ENCODE measurements at regions not wholly inside any gene's neighbourhood (a gene's known extent, or its start where the extent isn't known, plus 50 kb on each side); places are given as distances from the start of the nearest gene placed in this dataset.
"Not testable (repeated sequence)": the region's sequence is repeated elsewhere in the genome, so short reads cannot be mapped to it uniquely, and the experiment has no call there.

DNA sequence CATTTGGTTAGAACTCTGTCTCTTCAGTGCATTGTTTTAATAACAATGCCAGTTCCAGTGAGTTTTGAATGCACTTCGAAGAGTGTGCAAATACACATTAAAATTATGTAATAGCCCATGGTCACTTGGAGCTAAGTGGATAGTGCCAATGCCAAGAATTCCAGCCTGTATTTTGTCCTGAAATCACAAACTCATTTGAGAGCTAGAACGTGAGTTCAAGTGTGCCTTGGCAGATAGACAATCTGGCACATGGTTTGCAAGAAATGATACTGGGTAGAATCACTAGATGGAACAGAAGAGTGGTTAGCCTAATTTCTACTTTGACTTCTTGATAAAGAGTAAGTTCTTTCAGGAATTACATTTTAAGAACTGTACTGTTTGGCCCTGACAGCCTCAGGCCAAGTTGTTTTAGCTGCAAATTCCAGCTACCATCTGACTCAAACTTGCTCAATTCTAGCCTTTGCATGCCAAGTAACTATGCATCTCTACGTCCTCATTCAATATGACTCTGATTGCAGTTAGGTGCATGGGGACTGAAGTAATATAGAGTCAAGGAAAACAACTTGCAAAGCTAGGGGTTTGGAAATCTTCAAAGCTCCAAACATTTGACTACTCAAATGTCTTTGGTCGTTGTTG lies 131.9 kb upstream of the SMIM31 start:
- H3K27me3 Mint-ChIP-seq = no peaks in the 10 kb centered on the region
- CTCF ChIA-PET = interaction anchor here (0.6 kb wide), 1 partner anchor 110 kb away, joined by 3 read pairs; no protein-coding TSS in a partner anchor
- H3K4me1 Mint-ChIP-seq = no peaks in the 10 kb centered on the region
- H3K4me3 Mint-ChIP-seq = no peak overlapping the region
- POLR2A ChIA-PET = no interaction called here
- H3K9me3 Mint-ChIP-seq (ENCODE audit: low read depth) = peaks cover 5% of the 10 kb centered on the region
- H3K27ac Mint-ChIP-seq = no peak overlapping the region
- ATAC-seq = no peak
- DNase-seq = no peak
- intact Hi-C loops (cut with DNase I, micrococcal nuclease) = no loop called here
- H3K36me3 Mint-ChIP-seq (ENCODE audit: low read depth) = no peaks in the 10 kb centered on the region

GRCh38 chr4:164623099-164623498 lies 130.8 kb upstream of the SMIM31 start:
- intact Hi-C loops (cut with DNase I, micrococcal nuclease) = no loop called here
- no peak for ATAC-seq
- H3K4me3 Mint-ChIP-seq = no peak overlapping the region
- DNase-seq = no peak
- peaks cover 5% of the 10 kb centered on the region for H3K9me3 Mint-ChIP-seq (ENCODE audit: low read depth)
- H3K36me3 Mint-ChIP-seq (ENCODE audit: low read depth) = no peaks in the 10 kb centered on the region
- ChIA-PET POLR2A (no interaction called here), CTCF (no interaction called here)
- no peak overlapping the region for H3K27ac Mint-ChIP-seq
- no peaks in the 10 kb centered on the region for H3K27me3 Mint-ChIP-seq
- H3K4me1 Mint-ChIP-seq = no peaks in the 10 kb centered on the region

DNA sequence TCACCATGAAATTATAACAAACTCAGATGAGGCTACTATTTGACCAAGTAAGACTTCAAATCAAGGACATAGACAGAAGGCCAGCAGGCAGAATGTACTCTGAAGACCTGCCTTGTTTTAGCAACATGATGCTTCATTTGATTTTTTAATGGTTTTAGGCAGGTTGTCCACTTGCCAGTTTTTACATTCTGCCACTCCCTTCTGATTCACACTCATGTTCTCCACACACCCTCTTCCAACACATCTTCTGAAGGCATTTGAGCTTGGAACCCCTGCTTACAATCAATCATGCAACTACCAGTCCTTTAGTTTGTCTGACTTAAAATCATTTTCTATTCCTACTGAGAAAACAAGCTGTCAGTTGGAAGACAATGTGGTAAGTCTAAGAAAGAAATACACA lies 114.9 kb upstream of the SMIM31 start:
- Mint-ChIP-seq H3K9me3 (ENCODE audit: low read depth) (no peaks in the 10 kb centered on the region), H3K36me3 (ENCODE audit: low read depth) (no peaks in the 10 kb centered on the region), H3K27ac (no peak overlapping the region), H3K4me3 (no peak overlapping the region), H3K27me3 (no peaks in the 10 kb centered on the region), H3K4me1 (no peaks in the 10 kb centered on the region)
- DNase-seq = no peak
- CTCF ChIA-PET = no interaction called here
- intact Hi-C loops (cut with DNase I, micrococcal nuclease) = no loop called here
- no peak for ATAC-seq
- POLR2A ChIA-PET = no interaction called here

GRCh38 chr4:164648151-164648848 lies 105.6 kb upstream of the SMIM31 start:
- ATAC-seq = peak; percentile 33
- Mint-ChIP-seq H3K4me1 (no peaks in the 10 kb centered on the region), H3K27ac (no peak overlapping the region), H3K4me3 (no peak overlapping the region), H3K36me3 (ENCODE audit: low read depth) (no peaks in the 10 kb centered on the region), H3K9me3 (ENCODE audit: low read depth) (peaks cover 2% of the 10 kb centered on the region), H3K27me3 (no peaks in the 10 kb centered on the region)
- DNase-seq = no peak
- ChIA-PET CTCF (interaction anchor here (0.8 kb wide), 1 partner anchor 1361 kb away, joined by 3 read pairs; no protein-coding TSS in a partner anchor), POLR2A (no interaction called here)
- intact Hi-C loops (cut with DNase I, micrococcal nuclease) = no loop called here

DNA sequence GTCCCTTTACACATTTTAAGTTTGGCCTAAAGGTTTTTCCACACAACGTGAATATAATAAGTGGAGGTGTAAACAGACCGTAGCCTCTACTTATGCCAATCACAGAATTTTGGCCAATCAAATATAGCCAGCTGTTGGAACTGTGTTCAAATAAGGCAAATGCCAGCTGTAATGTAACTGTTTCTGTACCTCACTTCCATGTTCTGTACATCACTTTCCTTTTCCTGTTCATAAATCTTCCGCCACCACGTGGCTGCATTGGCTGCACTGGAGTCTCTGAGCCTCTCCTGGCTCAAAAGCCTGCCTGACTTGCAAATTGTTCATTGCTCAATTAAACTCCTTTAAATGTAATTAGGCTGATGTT lies 105.1 kb upstream of the SMIM31 start:
- H3K4me3 Mint-ChIP-seq = no peak overlapping the region
- POLR2A ChIA-PET = no interaction called here
- peaks cover 2% of the 10 kb centered on the region for H3K9me3 Mint-ChIP-seq (ENCODE audit: low read depth)
- H3K27me3 Mint-ChIP-seq = no peaks in the 10 kb centered on the region
- no peaks in the 10 kb centered on the region for H3K4me1 Mint-ChIP-seq
- ATAC-seq (no peak), DNase-seq (no peak)
- no peaks in the 10 kb centered on the region for H3K36me3 Mint-ChIP-seq (ENCODE audit: low read depth)
- intact Hi-C loops (cut with DNase I, micrococcal nuclease) = no loop called here
- CTCF ChIA-PET = interaction anchor here (0.8 kb wide), 1 partner anchor 1362 kb away, joined by 3 read pairs; no protein-coding TSS in a partner anchor
- H3K27ac Mint-ChIP-seq = no peak overlapping the region

GRCh38 chr4:164659765-164660164 lies 94.2 kb upstream of the SMIM31 start:
- ChIA-PET POLR2A (no interaction called here), CTCF (no interaction called here)
- Mint-ChIP-seq H3K9me3 (ENCODE audit: low read depth) (peaks cover 10% of the 10 kb centered on the region), H3K27me3 (peaks cover 4% of the 10 kb centered on the region), H3K27ac (no peak overlapping the region), H3K4me1 (no peaks in the 10 kb centered on the region), H3K4me3 (no peak overlapping the region), H3K36me3 (ENCODE audit: low read depth) (no peaks in the 10 kb centered on the region)
- ATAC-seq (no peak), DNase-seq (no peak)
- intact Hi-C loops (cut with DNase I, micrococcal nuclease) = no loop called here

DNA sequence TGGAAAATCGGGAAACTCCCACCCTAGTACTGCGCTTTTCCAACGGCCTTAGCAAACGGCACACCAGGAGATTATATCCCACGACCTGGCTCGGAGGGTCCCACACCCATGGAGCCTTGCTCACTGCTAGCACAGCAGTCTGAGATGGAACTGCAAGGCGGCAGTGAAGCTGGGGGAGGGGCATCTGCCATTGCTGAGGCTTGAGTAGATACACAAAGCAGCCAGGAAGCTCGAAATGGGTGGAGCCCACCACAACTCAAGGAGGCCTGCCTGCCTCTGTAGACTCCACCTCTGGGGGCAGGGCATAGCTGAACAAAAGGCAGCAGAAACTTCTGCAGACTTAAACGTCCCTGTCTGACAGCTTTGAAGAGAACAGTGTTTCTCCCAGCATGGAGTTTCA lies 77.8 kb upstream of the SMIM31 start:
- H3K4me3 Mint-ChIP-seq; H3K36me3 Mint-ChIP-seq (ENCODE audit: low read depth); H3K9me3 Mint-ChIP-seq (ENCODE audit: low read depth); CTCF ChIA-PET; H3K27me3 Mint-ChIP-seq; POLR2A ChIA-PET; H3K4me1 Mint-ChIP-seq; H3K27ac Mint-ChIP-seq; intact Hi-C loops (cut with DNase I, micrococcal nuclease); DNase-seq; ATAC-seq: not testable (repeated sequence)

GRCh38 chr4:164683040-164683439 lies 70.9 kb upstream of the SMIM31 start:
- DNase-seq (no peak), ATAC-seq (no peak)
- ChIA-PET CTCF (no interaction called here), POLR2A (no interaction called here)
- Mint-ChIP-seq H3K4me1 (no peaks in the 10 kb centered on the region), H3K9me3 (ENCODE audit: low read depth) (no peaks in the 10 kb centered on the region), H3K4me3 (no peak overlapping the region), H3K27me3 (peaks cover 1% of the 10 kb centered on the region), H3K36me3 (ENCODE audit: low read depth) (no peaks in the 10 kb centered on the region), H3K27ac (no peak overlapping the region)
- intact Hi-C loops (cut with DNase I, micrococcal nuclease) = no loop called here

DNA sequence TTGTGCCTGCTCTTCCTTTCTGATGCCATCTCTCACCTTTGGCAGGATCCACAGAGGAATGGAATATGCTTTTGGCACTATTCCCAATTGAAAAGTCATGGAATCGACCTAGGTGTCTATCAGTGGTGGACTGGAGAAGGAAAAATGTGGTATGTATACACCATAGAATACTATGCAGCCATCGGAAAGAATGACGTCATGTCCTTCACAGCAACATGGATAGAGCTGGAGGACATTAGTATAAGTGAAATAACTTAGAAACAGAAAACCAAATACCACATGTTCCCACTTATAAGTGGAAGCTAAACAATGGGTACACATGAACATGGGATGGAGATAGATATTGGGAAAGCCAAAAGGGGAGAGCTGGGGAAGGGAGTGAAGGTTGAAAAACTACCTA lies 58.3 kb upstream of the SMIM31 start:
- Mint-ChIP-seq H3K4me3 (no peak overlapping the region), H3K27me3 (peaks cover 7% of the 10 kb centered on the region), H3K27ac (no peak overlapping the region), H3K9me3 (ENCODE audit: low read depth) (no peaks in the 10 kb centered on the region), H3K36me3 (ENCODE audit: low read depth) (no peaks in the 10 kb centered on the region), H3K4me1 (no peaks in the 10 kb centered on the region)
- DNase-seq (no peak), ATAC-seq (no peak)
- ChIA-PET POLR2A (no interaction called here), CTCF (no interaction called here)
- intact Hi-C loops (cut with DNase I, micrococcal nuclease) = no loop called here

DNA sequence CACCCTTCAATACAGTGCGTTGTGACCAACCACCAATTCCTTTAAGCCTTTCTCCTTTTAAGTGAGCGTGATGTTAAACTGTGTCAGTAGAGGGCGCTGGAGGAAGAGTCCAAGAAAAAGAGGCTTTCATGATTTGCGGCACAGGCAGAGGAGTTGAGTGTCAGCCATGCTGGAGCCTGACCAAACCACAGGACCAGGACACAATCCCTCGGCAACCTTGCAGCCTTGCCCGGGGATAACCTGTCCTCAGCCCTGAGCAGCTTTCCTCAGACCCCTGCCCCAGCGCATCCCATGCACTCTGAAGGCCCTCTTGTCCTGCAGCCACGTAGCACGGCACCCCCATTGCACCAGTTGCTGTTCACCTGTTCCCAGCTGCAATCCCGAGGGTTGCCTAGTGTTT lies 53.5 kb upstream of the SMIM31 start:
- no peak overlapping the region for H3K27ac Mint-ChIP-seq
- no peaks in the 10 kb centered on the region for H3K4me1 Mint-ChIP-seq
- ChIA-PET POLR2A (no interaction called here), CTCF (interaction anchor here (0.7 to 1.6 kb wide), 2 partner anchors 31 to 268 kb away, joined by 3 to 6 read pairs; no protein-coding TSS in a partner anchor)
- ATAC-seq (no peak), DNase-seq (peak; percentile 20)
- no peak overlapping the region for H3K4me3 Mint-ChIP-seq
- H3K27me3 Mint-ChIP-seq = peaks cover 5% of the 10 kb centered on the region
- no peaks in the 10 kb centered on the region for H3K36me3 Mint-ChIP-seq (ENCODE audit: low read depth)
- intact Hi-C loops (cut with DNase I, micrococcal nuclease) = loop anchor here in 1 of 2 experiments (1.0 kb wide), 1 partner anchor 48 kb away; no protein-coding TSS in a partner anchor
- H3K9me3 Mint-ChIP-seq (ENCODE audit: low read depth) = no peaks in the 10 kb centered on the region

GRCh38 chr4:164701665-164702064 lies 52.3 kb upstream of the SMIM31 start:
- no peaks in the 10 kb centered on the region for H3K36me3 Mint-ChIP-seq (ENCODE audit: low read depth)
- no peaks in the 10 kb centered on the region for H3K4me1 Mint-ChIP-seq
- ATAC-seq (no peak), DNase-seq (no peak)
- intact Hi-C loops (cut with DNase I, micrococcal nuclease) = no loop called here
- ChIA-PET POLR2A (no interaction called here), CTCF (no interaction called here)
- peaks cover 5% of the 10 kb centered on the region for H3K27me3 Mint-ChIP-seq
- no peak overlapping the region for H3K27ac Mint-ChIP-seq
- no peak overlapping the region for H3K4me3 Mint-ChIP-seq
- no peaks in the 10 kb centered on the region for H3K9me3 Mint-ChIP-seq (ENCODE audit: low read depth)
